Epithelial cell of proximal tubule (primary cell): ENCODE measurements at regions not wholly inside any gene's neighbourhood (a gene's known extent, or its start where the extent isn't known, plus 50 kb on each side); places are given as distances from the start of the nearest gene placed in this dataset.

Experiments
- DNase-seq: peaks from one replicate; pipeline ENCODE4 v3.0.0-alpha.2; 2011; ENCODE audit warnings: low read depth
- H3K4me3 ChIP-seq: 2 replicates; pipeline ENCODE4 v1.5.1; 2011; ENCODE audit warnings: low read depth, mild to moderate bottlenecking, low read length
- CTCF ChIP-seq: conservative IDR thresholded peaks from 2 replicates; pipeline ENCODE4 v1.5.1; 2012; ENCODE audit warnings: low read depth, mild to moderate bottlenecking, low read length

- H3K4me3 ChIP-seq = no peak overlapping the region
- TF ChIP-seq CTCF = no peak
- no peak for DNase-seq
Measured at GRCh38 chr11:90341986-90342385, 119.1 kb upstream of the CHORDC1 start.

GRCh38 chr11:90332415-90332814 is 109.6 kb upstream of the CHORDC1 start:
- no peak for DNase-seq
- no peak overlapping the region for H3K4me3 ChIP-seq
- TF ChIP-seq CTCF = no peak

- no peak for DNase-seq
- no peak for TF ChIP-seq CTCF
- no peak overlapping the region for H3K4me3 ChIP-seq
Measured at GRCh38 chr11:90330632-90331031, 107.8 kb upstream of the CHORDC1 start.

GRCh38 chr11:90329043-90329442 is 106.2 kb upstream of the CHORDC1 start:
- no peak overlapping the region for H3K4me3 ChIP-seq
- no peak for TF ChIP-seq CTCF
- no peak for DNase-seq

- TF ChIP-seq CTCF = no peak
- no peak overlapping the region for H3K4me3 ChIP-seq
- no peak for DNase-seq
Measured at GRCh38 chr11:90326647-90327046, 103.8 kb upstream of the CHORDC1 start.

GRCh38 chr11:90323289-90323688 is 100.4 kb upstream of the CHORDC1 start:
- H3K4me3 ChIP-seq = no peak overlapping the region
- DNase-seq = no peak
- no peak for TF ChIP-seq CTCF

GRCh38 chr11:90321018-90321417 is 98.2 kb upstream of the CHORDC1 start:
- no peak for DNase-seq
- no peak for TF ChIP-seq CTCF
- H3K4me3 ChIP-seq = no peak overlapping the region
